Mesendoderm (in vitro differentiated cells): ENCODE measurements at regions not wholly inside any gene's neighbourhood (a gene's known extent, or its start where the extent isn't known, plus 50 kb on each side); places are given as distances from the start of the nearest gene placed in this dataset.
"Not testable (repeated sequence)": the region's sequence is repeated elsewhere in the genome, so short reads cannot be mapped to it uniquely, and the experiment has no call there.

Experiments
- DNase-seq: peaks from one replicate; pipeline ENCODE4 v3.0.0; 2013
- H2AK5ac ChIP-seq: 2 replicates; pipeline ENCODE4 v1.6.1; 2013; ENCODE audit warnings: low read length, inconsistent platforms
- H2BK120ac ChIP-seq: 2 replicates; pipeline ENCODE4 v1.6.1; 2013; ENCODE audit warnings: low read depth, mild to moderate bottlenecking, low read length, moderate library complexity, mixed read lengths
- H2BK15ac ChIP-seq: replicated peaks from 2 replicates; pipeline ENCODE4 v1.6.1; 2013; ENCODE audit warnings: low read depth, mild to moderate bottlenecking, moderate library complexity
- H2BK5ac ChIP-seq: 2 replicates; pipeline ENCODE4 v1.6.1; 2013; ENCODE audit warnings: low read length, inconsistent platforms
- H3K18ac ChIP-seq: 2 replicates; pipeline ENCODE4 v1.6.1; 2013; ENCODE audit warnings: mild to moderate bottlenecking, low read length, mixed read lengths
- H3K23ac ChIP-seq: one replicate; pipeline ENCODE4 v1.6.1; 2013; ENCODE audit warnings: low read length
- H3K27ac ChIP-seq: 2 replicates; pipeline ENCODE4 v1.5.1; 2013; ENCODE audit warnings: low read depth, mild to moderate bottlenecking, inconsistent platforms, low read length, moderate library complexity
- H3K27me3 ChIP-seq: 2 replicates; pipeline ENCODE4 v1.6.1; 2013; ENCODE audit warnings: low read length, control low read depth, mild to moderate bottlenecking, inconsistent platforms; ENCODE audit not compliant: insufficient read depth, poor library complexity
- H3K36me3 ChIP-seq: 2 replicates; pipeline ENCODE4 v1.6.1; 2013; ENCODE audit warnings: low read length, inconsistent platforms; ENCODE audit not compliant: control insufficient read depth, insufficient read depth
- H3K4ac ChIP-seq: one replicate; pipeline ENCODE4 v1.6.1; 2013; ENCODE audit warnings: low read depth, mild to moderate bottlenecking, low read length, moderate library complexity
- H3K4me1 ChIP-seq: 2 replicates; pipeline ENCODE4 v1.6.1; 2013; ENCODE audit warnings: low read depth, low read length, inconsistent platforms; ENCODE audit not compliant: control insufficient read depth
- H3K4me2 ChIP-seq: 2 replicates; pipeline ENCODE4 v1.6.1; 2013; ENCODE audit warnings: low read length
- H3K4me3 ChIP-seq: 2 replicates; pipeline ENCODE4 v1.5.1; 2013; ENCODE audit warnings: mild to moderate bottlenecking, low read length
- H3K56ac ChIP-seq: one replicate; pipeline ENCODE4 v1.6.1; 2013; ENCODE audit warnings: low read length
- H3K79me1 ChIP-seq: 2 replicates; pipeline ENCODE4 v1.6.1; 2013; ENCODE audit warnings: low read length, inconsistent platforms
- H3K79me2 ChIP-seq: 2 replicates; pipeline ENCODE4 v1.6.1; 2013; ENCODE audit warnings: mild to moderate bottlenecking, low read length; ENCODE audit not compliant: control insufficient read depth, insufficient read depth
- H3K9ac ChIP-seq: 2 replicates; pipeline ENCODE4 v1.6.1; 2013; ENCODE audit warnings: low read length, inconsistent platforms
- H4K5ac ChIP-seq: one replicate; pipeline ENCODE4 v1.6.1; 2013; ENCODE audit warnings: low read length
- H4K8ac ChIP-seq: one replicate; pipeline ENCODE4 v1.6.1; 2013; ENCODE audit warnings: low read depth, mild to moderate bottlenecking, control low read depth, low read length, moderate library complexity
- WGBS: extraction: QIAGEN DNeasy Blood & Tissue Kit; methylation state at CpG from one replicate; pipeline ENCODE4 v1.1.7; 2013; ENCODE audit warnings: low lambda C conversion rate, missing lambda C conversion rate; ENCODE audit not compliant: insufficient coverage; ENCODE audit errors: extremely low coverage; 5-methylcytosine and 5-hydroxymethylcytosine counted together

DNA sequence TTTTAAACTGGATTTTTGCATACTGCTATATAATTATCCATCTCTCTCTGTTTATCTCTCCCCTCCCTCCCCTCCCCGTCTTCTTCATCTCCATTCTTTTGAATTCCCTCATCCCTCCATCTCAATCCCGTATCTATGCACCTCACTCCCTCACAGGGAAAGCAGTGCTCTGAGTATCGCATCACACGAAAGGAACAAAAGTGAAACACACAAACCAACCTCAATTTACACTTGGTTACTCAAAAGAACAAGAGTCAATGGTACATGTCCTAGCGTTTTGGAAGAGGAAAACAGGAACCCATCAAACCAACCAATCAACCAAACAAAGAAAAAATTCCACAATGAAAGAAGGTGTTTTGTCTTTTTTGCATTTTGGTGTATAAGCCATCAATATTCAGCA is 115.1 kb downstream of the NBPF12 start:
- Histone ChIP-seq H3K4me1 (no peaks in the 10 kb centered on the region), H3K56ac (no peak overlapping the region), H3K23ac (no peak overlapping the region), H2BK5ac (no peak overlapping the region), H3K27me3 (no peaks in the 10 kb centered on the region), H3K4ac (no peak overlapping the region), H4K8ac (no peak overlapping the region), H3K4me3 (no peak overlapping the region), H3K18ac (no peak overlapping the region), H3K4me2 (no peak overlapping the region), H2BK120ac (no peak overlapping the region), H2AK5ac (no peak overlapping the region), H3K79me1 (no peaks in the 10 kb centered on the region), H2BK15ac (no peak overlapping the region), H4K5ac (no peak overlapping the region), H3K9ac (no peak overlapping the region), H3K36me3 (no peaks in the 10 kb centered on the region), H3K27ac (no peak overlapping the region), H3K79me2 (no peaks in the 10 kb centered on the region)
- DNase-seq: no peak
- WGBS: 100% methylated on average over 1 of the region's 5 CpGs

GRCh38 chr1:147052677-147053076 is 114.6 kb downstream of the NBPF12 start:
- Histone ChIP-seq H3K9ac (no peak overlapping the region), H2BK5ac (no peak overlapping the region)
- WGBS: no CpG with 5 or more reads among the region's 5 CpGs

GRCh38 chr1:147052143-147052542 is 114.0 kb downstream of the NBPF12 start:
- no peak overlapping the region for H3K4me3 ChIP-seq
- H3K79me2 ChIP-seq: no peaks in the 10 kb centered on the region
- no peak overlapping the region for H3K23ac ChIP-seq
- no peak overlapping the region for H3K27ac ChIP-seq
- no peak overlapping the region for H2BK120ac ChIP-seq
- no peaks in the 10 kb centered on the region for H3K27me3 ChIP-seq
- H2BK15ac ChIP-seq: no peak overlapping the region
- no peak overlapping the region for H4K8ac ChIP-seq
- no peak overlapping the region for H4K5ac ChIP-seq
- no peak overlapping the region for H3K56ac ChIP-seq
- H3K18ac ChIP-seq: no peak overlapping the region
- no peaks in the 10 kb centered on the region for H3K79me1 ChIP-seq
- no peaks in the 10 kb centered on the region for H3K36me3 ChIP-seq
- H3K4me2 ChIP-seq: no peak overlapping the region
- no peak overlapping the region for H2AK5ac ChIP-seq
- H3K9ac ChIP-seq: no peak overlapping the region
- WGBS: no CpG with 5 or more reads among the region's 8 CpGs
- no peaks in the 10 kb centered on the region for H3K4me1 ChIP-seq
- no peak for DNase-seq
- H3K4ac ChIP-seq: no peak overlapping the region
- no peak overlapping the region for H2BK5ac ChIP-seq

More at GRCh38 chr1:147052677-147053076, 114.6 kb downstream of the NBPF12 start:
- Histone ChIP-seq H3K79me1 (no peaks in the 10 kb centered on the region), H3K56ac (no peak overlapping the region), H3K4me1 (no peaks in the 10 kb centered on the region), H3K27me3 (no peaks in the 10 kb centered on the region), H3K36me3 (no peaks in the 10 kb centered on the region), H3K4me3 (no peak overlapping the region), H4K5ac (no peak overlapping the region), H3K4ac (no peak overlapping the region), H3K27ac (no peak overlapping the region), H3K4me2 (no peak overlapping the region), H2AK5ac (no peak overlapping the region), H3K23ac (no peak overlapping the region), H2BK15ac (no peak overlapping the region), H2BK120ac (no peak overlapping the region), H3K18ac (no peak overlapping the region), H4K8ac (no peak overlapping the region), H3K79me2 (no peaks in the 10 kb centered on the region)
- no peak for DNase-seq

GRCh38 chr1:147051136-147051535 is 113.0 kb downstream of the NBPF12 start:
- Histone ChIP-seq H3K18ac (no peak overlapping the region), H2AK5ac (no peak overlapping the region), H3K36me3 (no peaks in the 10 kb centered on the region), H3K56ac (no peak overlapping the region), H3K4me1 (no peaks in the 10 kb centered on the region), H3K4ac (no peak overlapping the region), H4K8ac (no peak overlapping the region), H4K5ac (no peak overlapping the region), H3K4me2 (no peak overlapping the region), H3K9ac (no peak overlapping the region), H3K79me2 (no peaks in the 10 kb centered on the region), H3K27me3 (no peaks in the 10 kb centered on the region), H2BK120ac (no peak overlapping the region), H3K23ac (no peak overlapping the region), H3K4me3 (no peak overlapping the region), H3K79me1 (no peaks in the 10 kb centered on the region), H2BK15ac (no peak overlapping the region), H3K27ac (no peak overlapping the region), H2BK5ac (no peak overlapping the region)
- WGBS: no CpG with 5 or more reads among the region's 10 CpGs
- DNase-seq: no peak

- H3K9ac ChIP-seq: no peak overlapping the region
- H2BK5ac ChIP-seq: no peak overlapping the region
- no peak for DNase-seq
- no peak overlapping the region for H3K18ac ChIP-seq
- no peak overlapping the region for H2BK15ac ChIP-seq
- H3K4me1 ChIP-seq: no peaks in the 10 kb centered on the region
- H3K79me1 ChIP-seq: no peaks in the 10 kb centered on the region
- H3K79me2 ChIP-seq: no peaks in the 10 kb centered on the region
- no peaks in the 10 kb centered on the region for H3K27me3 ChIP-seq
- no peak overlapping the region for H3K4me2 ChIP-seq
- H4K5ac ChIP-seq: no peak overlapping the region
- H3K56ac ChIP-seq: no peak overlapping the region
- no peak overlapping the region for H3K4ac ChIP-seq
- H4K8ac ChIP-seq: no peak overlapping the region
- no CpG with 5 or more reads among the region's 31 CpGs for WGBS
- no peak overlapping the region for H3K23ac ChIP-seq
- H2AK5ac ChIP-seq: no peak overlapping the region
- no peak overlapping the region for H3K27ac ChIP-seq
- H2BK120ac ChIP-seq: no peak overlapping the region
- no peaks in the 10 kb centered on the region for H3K36me3 ChIP-seq
- H3K4me3 ChIP-seq: no peak overlapping the region
Observed at GRCh38 chr1:147050654-147051053, 112.5 kb downstream of the NBPF12 start.

GRCh38 chr1:147046863-147047394 is 108.8 kb downstream of the NBPF12 start:
- H3K79me1 ChIP-seq, H3K4me2 ChIP-seq, H3K56ac ChIP-seq, H2BK120ac ChIP-seq, H4K5ac ChIP-seq, H3K27ac ChIP-seq, H2AK5ac ChIP-seq, H2BK15ac ChIP-seq, H3K9ac ChIP-seq, H3K27me3 ChIP-seq, H3K18ac ChIP-seq, H3K4ac ChIP-seq, H2BK5ac ChIP-seq, H3K4me3 ChIP-seq, H4K8ac ChIP-seq, H3K79me2 ChIP-seq, H3K23ac ChIP-seq, DNase-seq, H3K36me3 ChIP-seq, H3K4me1 ChIP-seq: not testable (repeated sequence)
- no CpG with 5 or more reads among the region's 4 CpGs for WGBS
